GM21619 (cell line): ENCODE measurements at regions not wholly inside any gene's neighbourhood (a gene's known extent, or its start where the extent isn't known, plus 50 kb on each side); places are given as distances from the start of the nearest gene placed in this dataset.

Experiments used
- ATAC-seq: cut with Tn5 transposase; IDR thresholded peaks from one replicate; pipeline ENCODE4 v1.9.1; 2021; ENCODE audit not compliant: unreplicated experiment

- ATAC-seq: no peak
Measured at GRCh38 chr6:8525370-8525769, 90.0 kb upstream of the SLC35B3 start.

DNA sequence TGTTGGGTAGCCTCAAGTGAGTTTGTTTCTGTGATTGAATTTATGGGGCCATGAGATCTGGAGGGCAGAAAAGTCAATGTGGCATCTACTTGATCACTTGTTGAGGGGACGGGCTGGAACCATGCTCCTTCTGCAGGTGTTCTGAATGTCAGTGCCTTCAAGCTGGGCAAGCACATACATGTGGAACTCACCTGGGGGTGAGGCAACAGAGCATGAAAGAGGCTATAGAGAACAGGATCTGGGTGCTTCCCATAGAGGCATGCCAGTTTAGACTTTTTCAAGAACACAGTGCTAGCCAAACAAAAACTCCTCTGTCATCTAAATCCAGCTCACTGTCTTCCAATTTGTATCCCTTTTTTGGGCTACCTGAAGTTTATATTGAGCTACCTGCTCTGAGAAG lies 77.8 kb upstream of the SLC35B3 start:
- ATAC-seq: no peak

DNA sequence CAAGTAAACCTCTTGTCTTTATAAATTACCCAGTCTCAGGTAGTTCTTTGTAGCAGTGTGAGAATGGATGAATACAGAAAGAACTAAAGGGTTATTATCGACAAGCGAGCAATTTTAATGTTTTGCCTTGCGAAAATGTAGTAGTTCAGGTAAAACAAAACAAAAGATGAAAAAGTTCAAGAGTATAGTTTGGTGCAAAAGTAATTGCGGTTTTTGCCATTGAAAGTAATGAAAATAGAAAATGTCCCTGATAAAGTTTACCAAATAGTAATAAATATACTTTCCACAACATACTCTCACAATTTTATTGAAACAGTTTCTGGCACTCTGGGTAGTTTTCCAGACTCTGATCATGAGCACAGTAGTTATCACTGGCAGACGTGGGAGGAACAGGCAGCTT lies 71.9 kb upstream of the SLC35B3 start:
- no peak for ATAC-seq

GRCh38 chr6:8506126-8506525 lies 70.8 kb upstream of the SLC35B3 start:
- ATAC-seq: no peak

GRCh38 chr6:8499540-8499939 lies 64.2 kb upstream of the SLC35B3 start:
- ATAC-seq: no peak

- ATAC-seq: no peak
Measured at GRCh38 chr6:8494730-8495129, 59.4 kb upstream of the SLC35B3 start.

- no peak for ATAC-seq
Measured at GRCh38 chr6:8492536-8493133, 57.3 kb upstream of the SLC35B3 start.
